ENCODE measurements at regions not wholly inside any gene's neighbourhood (a gene's known extent, or its start where the extent isn't known, plus 50 kb on each side); places are given as distances from the start of the nearest gene placed in this dataset. TPM values are rescaled to one million over a fixed set of nuclear protein-coding genes. Genes with fewer than 3 reads are reported as not detected.
"Not testable (repeated sequence)": the region's sequence is repeated elsewhere in the genome, so short reads cannot be mapped to it uniquely, and the experiment has no call there.

DNA sequence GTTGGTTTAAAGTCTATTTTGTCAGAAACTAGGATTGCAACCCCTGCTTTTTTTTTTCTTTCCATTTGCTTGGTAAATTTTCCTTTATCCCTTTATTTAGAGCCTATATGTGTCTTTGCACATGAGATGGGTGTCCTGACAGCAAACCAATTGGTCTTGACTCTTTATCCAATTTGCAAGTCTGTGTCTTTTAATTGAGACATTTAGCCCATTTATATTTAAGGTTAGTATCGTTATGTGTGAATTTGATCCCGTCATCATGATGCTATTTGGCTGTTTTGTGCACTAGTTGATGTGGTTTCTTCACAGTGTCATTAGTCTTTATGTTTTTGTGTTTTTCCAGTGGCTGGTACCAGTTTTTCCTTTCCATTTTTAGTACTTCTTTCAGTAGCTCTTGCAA lies 127.7 kb upstream of the ZNF267 start:
- no peak for DNase-seq

DNA sequence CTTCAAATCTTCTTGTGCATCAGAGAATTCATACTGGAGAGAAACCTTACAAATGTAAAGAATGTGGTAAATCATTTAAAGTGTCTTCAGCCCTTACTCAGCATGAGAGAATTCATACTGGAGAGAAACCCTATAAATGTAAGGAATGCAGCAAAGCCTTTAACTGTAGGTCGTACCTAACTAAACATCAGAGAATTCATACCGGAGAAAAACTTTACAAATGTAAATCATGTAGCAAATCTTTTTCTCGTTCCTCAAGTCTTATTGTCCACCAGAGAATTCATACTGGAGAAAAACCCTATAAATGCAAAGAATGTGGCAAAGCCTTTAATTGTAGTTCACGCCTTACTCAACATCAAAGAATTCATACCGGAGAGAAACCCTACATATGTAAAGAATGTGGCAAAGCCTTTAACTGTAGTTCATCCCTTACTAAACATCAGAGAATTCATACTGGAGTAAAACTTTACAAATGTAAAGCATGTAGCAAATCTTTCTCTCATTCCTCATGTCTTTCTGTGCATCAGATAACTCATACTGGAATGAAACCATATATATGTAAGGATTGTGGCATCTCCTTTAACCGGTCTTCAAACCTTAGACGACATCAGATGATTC lies 118.5 kb upstream of the ZNF267 start:
- no peak for DNase-seq

DNA sequence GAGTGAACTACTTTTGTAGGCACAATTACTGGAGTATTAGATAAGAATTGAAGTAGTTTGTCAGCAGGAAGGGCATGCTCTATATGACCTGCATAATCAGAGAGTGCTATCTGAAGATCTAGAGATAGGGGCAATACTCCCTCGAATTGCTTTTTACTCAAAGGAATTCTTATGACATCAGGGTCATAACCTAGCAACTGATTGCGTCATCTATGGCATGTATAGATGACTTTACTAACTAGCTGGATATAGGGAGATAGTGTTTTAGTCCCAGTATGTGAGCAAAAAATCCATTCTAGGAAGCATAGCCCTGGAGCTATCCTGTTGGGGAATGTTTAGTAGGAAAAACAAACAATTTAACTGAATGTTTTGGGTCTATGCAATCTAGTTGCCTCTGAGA lies 109.5 kb upstream of the ZNF267 start:
- no peak for DNase-seq

DNA sequence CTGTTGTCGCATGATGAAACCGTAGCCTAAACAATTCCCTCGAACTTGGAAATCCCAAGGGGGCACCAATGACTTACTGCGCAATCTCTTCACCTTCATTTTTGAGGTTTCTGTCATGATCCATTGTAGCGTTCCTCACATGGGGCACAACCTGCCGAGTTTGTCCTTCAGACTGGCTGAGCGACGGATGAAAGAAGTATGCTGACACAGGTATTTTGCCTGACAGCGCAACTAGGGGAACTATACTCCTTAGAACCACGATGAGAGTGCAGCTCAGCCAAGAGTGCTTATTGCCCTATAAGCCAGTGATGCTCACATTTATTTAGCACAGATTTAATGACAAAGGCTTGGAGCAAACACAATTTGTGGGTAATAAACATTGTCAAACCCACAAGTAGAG lies 106.3 kb upstream of the ZNF267 start:
- no peak for DNase-seq

DNA sequence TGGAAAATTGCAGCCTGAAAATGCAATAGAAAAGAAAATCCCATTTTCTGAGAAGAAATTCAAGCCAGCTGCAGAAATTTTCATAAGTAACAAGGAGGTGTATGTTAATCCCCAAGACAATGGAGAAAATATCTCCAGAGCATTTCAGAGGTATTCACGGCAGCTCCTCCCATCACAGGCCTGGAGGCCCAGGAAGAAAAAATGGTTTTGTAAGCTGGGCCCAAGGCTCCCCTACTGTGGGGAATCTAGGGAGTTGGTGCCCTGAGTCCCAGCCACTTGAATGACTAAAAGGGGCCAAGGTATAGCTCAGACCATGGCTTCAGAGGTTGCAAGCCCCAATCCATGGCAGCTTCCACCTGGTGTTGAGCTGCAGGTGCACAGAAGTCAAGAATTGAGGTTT lies 93.3 kb upstream of the ZNF267 start:
- DNase-seq = no peak

DNA sequence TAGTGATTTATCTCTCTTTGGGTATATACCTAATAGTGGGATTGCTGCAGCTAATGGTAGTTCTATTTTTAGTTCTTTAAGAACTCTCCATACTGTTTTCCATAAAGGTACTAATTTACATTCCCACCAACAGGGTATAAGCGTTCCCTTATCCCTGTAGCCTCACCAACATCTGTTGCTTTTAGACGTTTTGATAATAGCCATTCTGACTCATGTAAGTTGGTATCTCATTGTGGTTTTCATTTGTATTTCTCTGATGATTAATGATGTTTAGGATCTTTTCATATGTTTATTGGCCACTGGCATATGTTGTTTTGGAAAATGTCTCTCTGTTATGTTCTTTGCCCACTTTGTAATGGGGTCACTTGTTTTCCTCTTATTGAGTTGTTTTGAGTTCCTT lies 88.5 kb upstream of the ZNF267 start:
- no peak for DNase-seq

DNA sequence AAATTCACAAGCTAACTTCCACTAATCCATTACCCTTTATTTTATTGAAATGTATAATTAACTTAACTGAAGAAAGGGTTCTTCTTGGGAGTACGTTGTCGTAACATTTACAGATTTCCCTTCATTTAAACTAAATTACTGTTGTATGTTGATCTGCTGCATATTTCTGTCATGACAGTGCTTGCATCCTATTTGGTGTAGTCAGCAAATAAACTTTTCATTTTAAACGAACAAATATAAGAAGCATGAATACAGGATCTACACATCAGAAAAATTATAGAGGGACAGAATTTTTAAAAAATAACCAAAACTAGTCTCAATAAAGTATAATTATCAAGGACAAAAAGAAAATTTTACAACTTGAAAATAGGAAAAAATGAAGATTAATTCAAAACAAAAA lies 66.5 kb upstream of the ZNF267 start:
- no peak for DNase-seq

DNA sequence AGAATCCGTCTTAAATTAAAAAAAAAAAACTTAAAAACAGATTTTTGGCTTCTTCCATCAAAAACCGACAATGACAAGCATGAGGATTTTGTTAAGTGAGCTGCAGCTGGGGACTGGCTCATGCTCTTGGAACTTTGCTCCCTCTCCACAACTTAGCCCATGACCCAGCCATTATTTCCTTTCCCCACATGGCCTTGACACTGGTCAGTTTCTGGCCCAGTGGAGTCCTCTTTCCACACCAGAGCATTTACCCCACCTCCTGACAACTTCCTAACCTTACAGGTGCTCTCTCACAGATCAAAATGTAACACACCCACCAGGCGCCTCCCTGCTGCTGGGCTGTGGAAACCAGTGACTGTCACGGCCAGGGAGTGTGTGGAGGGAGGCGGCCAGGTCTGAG lies 62.7 kb upstream of the ZNF267 start:
- DNase-seq = no peak

DNA sequence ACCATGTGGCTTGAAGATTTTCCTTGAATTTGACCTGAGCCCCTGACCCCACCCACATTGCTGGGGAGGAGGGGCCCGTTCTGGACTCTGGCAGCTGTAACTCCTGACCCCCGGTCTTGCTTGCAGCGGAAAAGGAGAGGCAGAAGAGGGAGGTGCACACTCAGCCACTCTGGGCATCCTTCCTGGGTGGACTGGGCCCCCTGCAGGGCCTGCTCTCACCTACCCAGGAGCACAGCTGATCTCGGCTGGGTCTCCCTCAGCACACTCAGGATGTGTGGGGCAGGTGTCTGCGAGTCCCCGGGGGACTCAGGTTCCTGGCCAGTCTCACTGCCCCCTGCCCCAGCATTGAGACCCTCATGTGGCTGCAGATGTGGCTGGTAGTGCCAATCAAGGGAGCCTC lies 57.5 kb upstream of the ZNF267 start:
- not testable (repeated sequence) for DNase-seq

DNA sequence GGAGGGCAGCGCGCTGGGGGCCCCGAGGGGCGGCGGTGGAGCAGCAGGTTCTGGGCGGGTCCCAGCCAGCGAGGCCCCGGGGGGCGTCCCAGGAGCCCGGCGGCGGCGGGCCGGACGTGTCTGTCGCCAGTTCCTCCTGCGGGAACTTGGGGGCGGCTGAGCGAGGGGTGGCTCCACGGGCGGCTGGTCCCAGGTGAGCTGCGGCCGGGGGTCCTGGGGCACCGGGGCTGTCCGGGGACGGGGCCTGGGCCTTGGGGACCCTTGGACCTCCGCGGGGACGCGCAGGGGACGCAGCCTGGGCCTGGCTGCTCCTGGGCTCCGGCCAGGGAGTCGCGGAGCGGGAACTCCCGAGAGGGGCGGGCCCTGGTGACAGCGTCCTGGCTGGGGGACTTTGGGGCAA lies 54.2 kb upstream of the ZNF267 start:
- no peak for DNase-seq

DNA sequence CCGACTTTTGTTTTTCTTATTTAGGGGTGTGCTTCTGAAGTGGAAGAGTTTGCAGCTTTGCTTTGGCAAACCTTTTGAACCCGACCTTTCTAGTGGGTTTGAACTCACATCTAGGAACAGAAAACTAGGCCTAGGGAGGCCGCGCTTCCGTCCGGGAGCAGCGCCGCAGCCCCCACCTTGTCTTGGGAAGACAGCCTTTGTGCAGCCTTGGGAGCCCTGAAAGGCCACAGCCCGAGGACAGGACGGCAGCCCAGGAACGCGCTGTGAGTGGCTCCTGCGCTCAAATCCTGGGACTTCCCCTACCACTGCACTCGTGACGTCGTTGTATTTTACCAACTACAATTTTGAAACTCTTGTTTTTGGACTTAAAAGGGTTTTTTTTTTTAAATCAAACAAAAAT lies 53.7 kb upstream of the ZNF267 start:
- no peak for DNase-seq

Small RNAs in the stretch of these regions (small RNA-seq; reads per million reads assigned to genes)
- gene AC074050.1 (ENCODE audit: low replicate concordance) = not detected
